Posterior vena cava (tissue), 2 donors: ENCODE measurements at regions not wholly inside any gene's neighbourhood (a gene's known extent, or its start where the extent isn't known, plus 50 kb on each side); places are given as distances from the start of the nearest gene placed in this dataset.

Source experiments
- DNase-seq: peaks from one replicate; pipeline ENCODE4 v3.0.0-alpha.2; 2020; ENCODE audit warnings: low spot score
- intact Hi-C, 2 donors: fragments of 100-400 bp; cut with DNase I; formaldehyde crosslinking; loops; one replicate each; pipeline versions ENCODE4 v1.14.1 to v1.14.2; 2022 to 2023
- donor health status: DM: yes; HTN: yes; CAD: no.
- donor health status: DM: yes; HTN: yes; CAD: no.

DNA sequence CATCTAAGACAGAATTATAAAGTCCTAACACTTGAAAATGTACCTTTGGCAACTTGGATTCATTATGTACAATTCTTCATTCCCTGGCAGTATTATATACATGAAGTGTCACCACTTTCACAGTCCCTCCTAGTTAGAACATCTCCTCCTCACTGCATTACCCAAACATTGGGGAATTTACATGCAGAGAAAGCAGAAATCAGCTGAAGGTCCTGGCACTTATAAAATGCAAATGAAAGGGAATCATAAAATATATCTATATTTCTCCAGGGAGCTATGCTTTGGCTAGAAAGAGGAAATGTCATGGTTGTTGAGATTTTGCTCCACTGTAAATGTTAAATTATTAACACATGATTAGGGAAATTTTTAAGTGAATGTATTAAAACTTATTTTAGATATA, 835.6 kb upstream of the SLIT2 start:
- intact Hi-C loops, result no loop called here
- no peak for DNase-seq

DNA sequence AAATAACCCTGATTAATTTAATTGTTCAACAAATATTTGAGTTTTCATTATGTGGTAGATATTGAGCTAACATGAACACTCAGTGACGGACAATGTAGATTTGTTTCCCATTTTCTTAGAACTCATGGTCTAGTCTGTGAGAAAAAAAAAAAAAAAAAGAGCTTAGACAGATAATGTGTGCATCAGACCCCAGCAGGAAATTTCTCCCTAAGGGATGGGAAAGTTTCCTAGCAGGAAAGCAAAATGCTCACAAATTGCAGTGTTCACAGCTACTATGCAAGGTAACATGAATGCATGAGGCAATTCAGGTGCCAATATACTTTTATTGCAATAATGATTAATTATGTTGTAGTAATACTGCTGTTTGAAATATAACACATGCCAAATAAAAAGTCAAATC, 843.2 kb upstream of the SLIT2 start:
- no peak for DNase-seq
- intact Hi-C loops, result no loop called here

DNA sequence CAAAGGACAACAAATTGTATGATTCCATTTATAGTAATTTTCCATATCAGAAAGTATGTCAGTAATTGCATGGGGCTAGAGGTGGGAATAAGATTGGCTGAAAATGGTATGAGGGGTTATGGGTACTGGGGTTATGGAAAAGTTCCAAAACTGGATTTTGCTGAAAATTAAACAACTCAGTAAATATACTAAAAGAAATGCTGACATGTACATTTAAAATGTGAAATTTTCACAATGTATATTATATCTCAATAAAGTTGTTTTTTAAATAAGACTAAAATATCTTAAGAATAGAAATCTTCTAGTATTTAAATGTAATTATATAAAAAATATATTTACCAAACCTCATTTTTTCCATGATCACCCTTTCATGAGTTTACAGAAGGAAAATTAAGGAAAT, 844.9 kb upstream of the SLIT2 start:
- no peak for DNase-seq
- intact Hi-C loops, result no loop called here

DNA sequence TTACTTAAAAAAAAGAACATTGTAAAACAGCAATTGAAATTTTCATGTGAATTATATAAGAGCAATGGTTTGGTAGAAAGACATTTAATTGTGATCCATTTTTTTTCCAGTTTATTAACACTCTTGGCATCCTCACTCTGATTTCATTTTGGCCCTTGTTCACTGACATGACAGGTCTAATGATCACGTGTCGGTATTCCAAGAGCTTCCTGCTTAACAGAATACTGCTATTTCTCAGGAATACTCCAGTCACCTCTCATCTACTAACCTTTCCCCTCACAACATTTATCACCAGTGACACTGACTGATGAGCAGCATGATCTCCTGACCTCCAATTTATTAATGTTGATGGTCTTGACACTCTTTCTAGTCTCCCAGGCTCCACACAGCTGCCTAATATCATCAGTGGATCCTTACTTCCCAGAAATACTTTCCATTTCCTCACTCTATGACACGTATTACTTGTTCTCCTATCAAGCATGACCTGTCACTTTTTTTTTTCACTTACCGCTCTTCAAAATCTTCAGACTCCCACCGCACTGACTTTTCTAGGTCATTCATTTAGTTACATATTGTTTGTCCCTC, 847.8 kb upstream of the SLIT2 start:
- intact Hi-C loops, result no loop called here
- no peak for DNase-seq

DNA sequence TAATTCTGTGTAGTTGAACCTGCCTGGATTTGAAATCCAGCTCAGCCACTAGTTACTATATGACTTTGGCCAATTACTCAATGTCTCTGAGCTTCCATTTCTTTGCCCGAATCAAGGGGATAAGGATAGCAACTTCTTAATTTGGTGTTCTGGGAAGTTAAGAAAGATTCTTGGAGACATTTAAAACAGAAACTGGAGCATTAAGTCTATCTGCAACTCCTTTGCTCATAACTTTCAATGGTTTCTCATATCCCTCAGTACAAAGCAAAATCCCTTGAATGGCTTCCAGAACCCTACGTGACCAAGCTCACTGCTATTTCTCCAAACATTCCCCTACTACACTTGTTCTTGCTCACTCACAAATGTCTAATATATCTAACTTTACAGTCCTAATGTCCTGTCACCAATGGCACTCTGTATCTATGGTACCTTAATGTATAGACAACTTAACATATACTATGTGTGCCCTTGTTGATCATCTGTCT, 849.1 kb upstream of the SLIT2 start:
- intact Hi-C loops, result no loop called here
- no peak for DNase-seq

DNA sequence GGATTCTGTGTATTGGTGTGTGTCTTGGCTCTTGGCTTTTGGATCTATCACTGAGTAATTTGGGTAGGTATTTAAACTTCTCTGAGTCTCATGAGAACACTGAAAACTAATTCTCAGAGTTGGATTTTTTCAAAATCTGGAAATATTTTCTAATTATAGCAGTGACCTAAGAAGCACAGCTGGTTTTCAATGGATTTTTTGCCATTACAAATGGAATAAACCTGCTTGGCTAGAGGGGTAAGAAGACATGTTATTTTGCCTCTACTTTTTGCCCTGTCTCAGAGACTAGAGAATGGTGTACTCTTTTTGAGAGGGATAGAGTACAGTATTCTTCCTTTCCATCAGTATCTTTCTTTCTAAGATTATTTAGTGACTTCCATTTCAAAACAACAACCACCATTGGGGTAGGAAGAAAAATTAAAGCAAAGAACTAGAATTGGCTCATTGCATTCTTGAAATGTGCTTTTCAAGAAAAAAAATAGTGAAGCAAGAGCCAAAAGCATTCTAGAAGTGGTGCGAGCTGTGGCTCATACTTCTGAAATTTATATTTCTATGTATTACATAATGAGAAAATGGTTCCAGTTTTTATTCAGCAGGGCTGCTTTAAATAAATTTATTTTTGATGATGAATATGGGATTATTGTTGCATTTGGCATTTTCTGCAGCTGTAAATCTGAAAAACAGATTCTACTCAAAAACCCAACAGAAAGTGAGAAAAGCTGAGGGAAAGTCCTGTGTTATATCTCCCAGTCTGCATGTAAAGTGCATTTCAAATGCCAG, 850.2 kb upstream of the SLIT2 start:
- intact Hi-C loops, result no loop called here
- no peak for DNase-seq

DNA sequence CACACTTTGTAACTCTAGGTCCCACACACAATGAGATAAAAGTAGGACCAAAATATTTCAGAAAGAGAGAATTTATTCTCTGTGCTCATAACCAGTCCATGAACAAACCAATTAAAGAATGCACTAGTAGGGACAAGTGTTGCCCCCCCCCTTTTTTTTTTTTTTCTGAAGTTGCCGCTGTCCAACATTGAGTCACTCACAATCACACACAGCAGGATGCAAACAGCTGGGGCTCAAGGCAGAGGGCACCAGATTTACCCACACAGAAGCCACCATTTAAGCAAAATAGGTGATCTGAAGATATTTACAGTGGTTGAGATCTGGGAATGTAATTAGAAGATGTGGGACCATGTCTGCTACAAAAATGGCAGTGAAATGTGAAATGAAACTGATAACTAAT, 850.9 kb upstream of the SLIT2 start:
- DNase-seq, result no peak
- intact Hi-C loops, result no loop called here

DNA sequence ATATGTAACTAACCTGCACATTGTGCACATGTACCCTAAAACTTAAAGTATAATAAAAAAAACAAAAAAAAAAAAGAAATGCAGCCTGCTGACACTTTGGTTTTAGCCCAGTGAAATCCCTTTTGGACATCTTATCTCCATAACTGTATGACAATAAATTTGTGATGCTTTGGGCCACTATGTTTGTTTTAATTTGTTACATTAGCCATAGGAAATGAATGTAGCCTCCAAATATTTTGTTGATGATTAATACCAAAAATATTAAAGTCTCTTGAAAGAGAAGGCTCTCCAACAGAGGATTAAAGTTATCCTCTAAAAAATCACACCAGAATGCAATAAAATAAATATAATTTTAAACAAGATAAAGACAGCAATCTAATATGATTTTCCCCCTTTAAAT, 852.7 kb upstream of the SLIT2 start:
- no peak for DNase-seq
- intact Hi-C loops, result no loop called here

DNA sequence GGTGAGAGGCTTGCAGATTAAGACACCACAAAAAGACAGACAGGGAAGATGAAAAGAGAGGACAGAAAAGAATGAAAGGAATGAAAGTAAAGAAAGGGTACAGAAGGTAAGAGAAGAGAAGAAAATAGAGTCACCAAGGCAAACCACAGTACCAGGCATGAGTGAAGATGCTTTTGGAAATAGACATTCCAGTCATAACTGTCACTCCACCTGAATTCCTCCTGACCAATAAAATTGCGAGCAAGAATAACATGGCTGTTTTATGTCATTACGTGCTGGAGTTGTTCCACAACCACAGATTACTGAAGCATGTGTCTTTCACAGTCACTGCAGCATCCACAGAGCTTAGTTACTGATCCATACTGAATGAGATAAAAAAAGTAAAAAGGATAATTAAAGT, 864.9 kb upstream of the SLIT2 start:
- no peak for DNase-seq
- intact Hi-C loops, result no loop called here

DNA sequence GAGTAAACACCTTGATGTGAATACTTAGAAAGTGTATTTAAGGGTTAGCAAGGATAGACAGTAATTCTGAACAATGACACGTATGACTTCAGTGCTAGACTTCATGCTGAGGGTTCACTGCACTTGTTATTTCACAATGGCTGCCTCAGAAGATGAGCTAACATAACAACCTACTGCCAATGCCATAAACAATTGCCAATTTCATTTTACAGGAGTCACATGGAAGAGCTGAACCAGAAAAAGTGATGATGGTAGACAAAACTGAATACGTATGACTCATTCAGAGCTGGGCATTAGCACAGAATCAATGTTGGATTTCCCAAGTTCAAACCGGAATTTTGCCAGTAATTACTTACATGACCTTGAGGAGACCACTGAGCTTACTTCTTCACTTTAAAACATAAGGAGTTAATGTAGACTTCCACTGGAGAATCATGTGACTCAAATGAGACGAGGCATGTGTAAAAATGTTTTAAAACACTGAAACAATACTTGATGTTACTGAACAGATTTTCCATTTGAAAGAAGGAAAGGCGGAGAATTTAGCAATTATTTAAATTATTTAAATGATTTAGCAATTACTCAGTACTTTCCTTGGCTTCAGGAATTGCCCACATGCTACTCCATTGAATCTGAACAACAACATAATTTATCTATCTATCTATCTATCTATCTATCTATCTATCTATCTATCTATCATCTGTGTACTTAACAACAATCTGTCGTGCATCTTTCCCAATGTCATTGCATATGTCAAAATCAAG, 868.5 kb upstream of the SLIT2 start:
- DNase-seq, result no peak
- intact Hi-C loops, result no loop called here

DNA sequence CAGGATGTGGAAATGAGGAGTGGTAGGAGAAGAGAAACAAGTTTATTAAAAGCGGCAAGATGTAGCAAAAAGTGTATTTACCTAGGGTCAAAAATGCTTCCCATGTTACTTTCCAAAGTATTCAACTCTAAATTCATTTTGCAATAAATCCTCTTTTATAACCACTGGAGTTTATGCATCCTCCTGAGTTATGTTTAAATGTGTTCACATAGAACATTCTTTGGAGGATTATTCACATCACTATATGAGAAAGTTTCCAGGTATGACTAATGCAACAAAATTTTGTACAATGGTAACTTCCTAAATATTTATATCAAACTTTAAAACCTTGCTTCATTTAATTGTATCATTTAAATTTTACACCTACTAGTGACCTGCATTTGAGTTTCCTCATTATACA, 870.6 kb upstream of the SLIT2 start:
- intact Hi-C loops, result no loop called here

DNA sequence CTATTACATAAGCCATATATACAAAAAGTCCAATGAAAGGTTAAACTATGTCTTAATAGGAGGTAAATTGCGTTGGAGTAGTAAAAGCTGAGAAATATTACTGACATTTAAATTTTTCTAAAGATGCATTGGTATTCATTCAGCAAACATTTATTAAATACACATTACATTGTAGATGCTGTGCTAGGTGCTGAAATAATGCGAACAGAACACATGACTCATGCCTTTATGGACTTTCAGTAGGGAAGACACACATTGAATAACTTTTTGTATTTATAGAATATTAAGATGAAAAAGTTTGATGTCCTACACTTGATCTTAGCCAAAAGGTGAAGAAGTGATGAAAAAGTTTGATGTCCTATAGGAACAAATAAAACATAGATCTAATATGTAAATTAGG, 871.1 kb upstream of the SLIT2 start:
- DNase-seq, result no peak
- intact Hi-C loops, result no loop called here

More for the DNA sequence above, 870.6 kb upstream of the SLIT2 start:
- DNase-seq, result no peak

DNA sequence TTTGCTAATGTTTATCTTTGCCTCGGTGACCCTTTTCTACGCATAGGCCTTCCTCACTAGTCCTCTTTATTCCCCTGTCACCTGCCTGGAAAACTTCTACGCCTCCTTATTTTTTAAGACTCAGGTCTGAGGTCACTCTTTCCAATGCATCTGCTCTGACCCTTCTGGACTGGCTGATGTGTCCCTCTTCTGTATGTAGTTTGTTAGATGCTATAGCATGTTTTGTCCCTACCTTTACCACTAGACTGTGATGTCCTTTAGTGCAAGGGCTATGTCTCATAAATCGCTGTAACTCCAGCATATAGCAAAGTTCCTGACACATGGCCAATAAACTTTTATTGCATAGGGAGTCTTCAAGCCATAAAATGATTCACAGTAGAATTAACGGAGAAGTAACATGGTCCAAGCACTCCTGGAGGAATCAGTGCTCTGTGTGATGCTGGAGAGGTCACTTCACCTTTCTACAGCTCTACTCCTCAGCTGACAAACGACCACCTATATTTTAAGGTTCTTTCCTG, 872.5 kb upstream of the SLIT2 start:
- no peak for DNase-seq
- intact Hi-C loops, result no loop called here

DNA sequence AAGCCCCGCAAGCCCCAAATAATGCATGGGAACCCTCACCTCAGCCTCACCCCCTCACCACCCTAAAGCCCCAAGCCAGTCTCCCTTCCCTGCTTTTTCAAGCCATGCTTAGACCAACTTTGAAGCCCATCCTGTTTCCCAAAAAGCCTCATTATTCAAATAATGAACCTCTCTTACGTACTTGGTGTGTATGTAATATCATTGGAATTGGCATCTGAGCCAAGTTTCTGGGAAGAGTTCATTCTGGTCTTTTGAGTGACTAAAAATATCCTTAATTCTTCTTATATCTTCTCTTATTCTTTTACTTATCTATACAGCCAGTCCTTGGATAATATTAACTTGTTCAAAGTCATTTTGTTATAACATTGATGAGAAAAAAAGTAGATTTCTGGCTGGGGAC, 875.8 kb upstream of the SLIT2 start:
- DNase-seq, result no peak
- intact Hi-C loops, result no loop called here

DNA sequence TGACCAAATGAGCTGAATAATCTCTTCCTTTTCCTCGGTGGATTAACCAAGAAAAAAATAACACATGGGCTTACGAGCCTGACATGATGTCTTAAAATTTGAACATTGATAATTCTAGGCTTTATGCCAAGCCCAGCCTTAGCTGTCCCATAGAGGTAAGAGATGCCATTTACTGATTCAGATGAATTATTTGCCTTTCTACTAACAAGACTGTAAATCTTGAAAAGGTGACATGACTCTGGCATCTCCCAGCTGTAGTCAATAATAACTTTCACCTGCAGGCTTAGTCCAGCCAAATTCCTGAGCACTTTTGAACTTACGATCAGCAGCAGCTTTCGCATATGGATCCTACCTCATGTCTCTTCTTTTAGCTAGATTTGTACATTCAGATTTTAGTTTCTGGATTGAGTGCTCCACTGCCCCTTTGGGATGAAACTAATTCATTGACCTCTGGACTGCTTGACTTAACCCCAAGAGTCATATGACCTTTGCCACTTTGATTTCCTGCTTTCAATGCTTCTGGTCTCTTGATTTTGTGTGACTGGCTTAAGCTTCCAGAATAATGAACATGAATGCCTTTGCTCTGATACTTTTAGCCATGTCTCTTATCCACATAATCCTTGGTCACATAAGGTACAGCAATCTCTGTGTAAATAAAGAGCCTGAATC, 876.4 kb upstream of the SLIT2 start:
- intact Hi-C loops, result no loop called here
- DNase-seq, result no peak

DNA sequence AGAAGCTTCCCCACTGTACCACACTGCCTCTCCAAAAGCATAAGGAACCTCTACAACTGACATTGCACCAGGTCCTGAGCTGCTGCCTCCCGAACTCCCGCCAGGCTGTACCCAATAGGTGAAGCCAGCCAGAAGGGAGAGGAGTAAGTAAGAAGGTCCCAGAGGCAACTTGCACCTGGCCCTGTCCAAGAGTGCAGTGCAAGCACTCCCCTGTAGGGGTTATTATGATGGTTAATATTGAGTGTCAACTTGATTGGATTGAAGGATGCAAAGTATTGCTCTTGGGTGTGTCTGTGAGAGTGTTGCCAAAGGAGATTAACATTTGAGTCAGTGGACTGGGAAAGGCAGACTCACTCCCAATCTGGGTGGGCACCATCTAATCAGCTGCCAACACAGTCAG, 879.3 kb upstream of the SLIT2 start:
- intact Hi-C loops, result no loop called here

DNA sequence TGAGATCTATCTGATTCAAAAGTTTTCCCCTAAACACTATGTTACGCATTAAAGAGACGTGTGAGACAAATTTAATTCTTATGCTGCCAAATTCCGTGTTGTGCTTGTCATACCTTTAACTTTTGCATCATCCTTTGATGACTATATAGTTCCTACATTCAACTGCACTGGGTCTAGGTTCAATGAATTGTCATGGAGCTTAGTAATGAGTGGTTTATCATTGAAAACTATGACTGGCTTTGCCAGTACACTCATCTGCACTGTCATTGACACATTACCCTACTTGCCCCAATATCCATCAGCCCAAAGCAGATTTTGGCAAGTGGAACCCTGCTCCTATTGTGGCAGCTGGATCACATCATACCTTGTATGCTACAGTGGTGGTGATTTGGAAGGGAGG, 882.9 kb upstream of the SLIT2 start:
- DNase-seq, result no peak
- intact Hi-C loops, result no loop called here

More for the DNA sequence above, 879.3 kb upstream of the SLIT2 start:
- no peak for DNase-seq

DNA sequence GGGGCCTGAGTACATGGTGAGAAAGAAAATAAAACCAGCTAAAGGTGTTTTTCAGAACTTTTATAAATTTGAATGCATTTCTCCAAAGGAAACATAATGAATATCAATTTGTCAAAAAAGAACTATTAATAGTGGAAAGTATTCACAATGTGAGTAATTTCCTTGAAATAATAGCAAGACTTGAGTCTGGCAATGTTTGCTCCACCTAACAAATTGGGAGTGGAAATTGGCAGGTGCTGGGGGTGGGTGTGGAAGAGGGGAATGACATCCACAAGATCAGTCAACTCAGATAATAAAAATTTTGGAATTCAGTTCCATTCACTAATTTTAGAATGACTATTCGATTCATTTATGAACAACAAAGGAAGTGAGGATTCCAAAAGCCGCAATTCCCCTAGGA, 884.8 kb upstream of the SLIT2 start:
- intact Hi-C loops, result no loop called here
- DNase-seq, result no peak

DNA sequence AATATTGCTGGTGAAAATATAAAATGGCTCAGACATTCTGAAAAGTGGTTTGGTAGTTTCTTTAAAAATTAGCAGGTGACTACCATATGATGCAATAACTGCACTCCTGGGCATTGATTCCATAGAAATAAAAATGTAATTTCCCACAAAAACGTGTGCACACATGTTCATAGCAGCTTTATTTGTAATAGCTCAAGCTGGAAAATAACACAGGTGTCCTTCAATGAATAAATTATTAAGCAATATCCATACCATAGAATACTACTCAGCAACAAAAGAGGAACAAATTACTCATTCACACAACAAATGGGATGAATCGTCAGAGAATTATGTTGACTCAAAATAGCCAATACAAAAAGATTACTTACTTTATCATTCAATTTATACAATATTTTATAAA, 893.7 kb upstream of the SLIT2 start:
- no peak for DNase-seq
- intact Hi-C loops, result no loop called here

DNA sequence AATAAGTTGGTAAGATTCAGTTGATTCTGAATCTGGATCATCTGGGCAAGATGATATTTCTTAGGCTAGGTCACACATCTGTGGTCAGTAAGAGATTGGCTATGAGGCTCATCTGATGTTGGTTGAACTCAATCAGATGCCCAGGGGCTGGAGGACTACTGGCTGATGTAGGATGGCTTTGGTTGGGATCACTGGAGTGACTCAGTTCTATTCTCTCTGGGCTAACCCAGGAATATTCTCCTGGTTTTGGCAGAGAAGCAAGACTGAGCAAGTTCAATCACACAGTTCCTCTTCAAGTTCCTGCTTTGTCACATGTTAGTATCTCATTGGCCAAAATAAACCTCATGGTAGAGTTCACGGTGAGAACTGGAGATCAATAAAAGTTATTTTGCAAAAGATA, 902.3 kb upstream of the SLIT2 start:
- intact Hi-C loops, result no loop called here
- no peak for DNase-seq
